Activated naive CD4-positive, alpha-beta T cell (primary cell): ENCODE measurements at regions not wholly inside any gene's neighbourhood (a gene's known extent, or its start where the extent isn't known, plus 50 kb on each side); places are given as distances from the start of the nearest gene placed in this dataset.

ENCODE experiments used
- DNase-seq, 4 experiments: peaks; one replicate each; lab custom pipeline; 2025; lab: John Stamatoyannopoulos, UW

GRCh38 chr14:53896726-53897125 lies 59.9 kb downstream of the BMP4 start:
- DNase-seq: no peak

GRCh38 chr14:53894456-53894855 lies 62.2 kb downstream of the BMP4 start:
- no peak for DNase-seq

GRCh38 chr14:53893374-53893773 lies 63.3 kb downstream of the BMP4 start:
- no peak for DNase-seq

GRCh38 chr14:53890611-53891101 lies 66.0 kb downstream of the BMP4 start:
- DNase-seq: no peak

GRCh38 chr14:53888535-53889386 lies 67.9 kb downstream of the BMP4 start:
- no peak for DNase-seq

GRCh38 chr14:53885136-53885640 lies 71.4 kb downstream of the BMP4 start:
- DNase-seq: no peak

- DNase-seq: no peak
Observed at GRCh38 chr14:53884601-53885000, 72.0 kb downstream of the BMP4 start.

GRCh38 chr14:53883739-53884138 lies 72.9 kb downstream of the BMP4 start:
- DNase-seq: no peak

- no peak for DNase-seq
Observed at GRCh38 chr14:53882684-53883083, 73.9 kb downstream of the BMP4 start.

- DNase-seq: no peak
Observed at GRCh38 chr14:53881921-53882320, 74.7 kb downstream of the BMP4 start.

GRCh38 chr14:53881161-53881871 lies 75.3 kb downstream of the BMP4 start:
- no peak for DNase-seq

GRCh38 chr14:53880761-53881160 lies 75.9 kb downstream of the BMP4 start:
- no peak for DNase-seq

- no peak for DNase-seq
Observed at GRCh38 chr14:53879747-53880146, 76.9 kb downstream of the BMP4 start.

GRCh38 chr14:53879022-53879686 lies 77.5 kb downstream of the BMP4 start:
- no peak for DNase-seq

- no peak for DNase-seq
Observed at GRCh38 chr14:53875324-53875897, 81.2 kb downstream of the BMP4 start.

GRCh38 chr14:53874704-53875103 lies 81.9 kb downstream of the BMP4 start:
- DNase-seq: no peak

- DNase-seq: no peak
Observed at GRCh38 chr14:53872681-53873089, 83.9 kb downstream of the BMP4 start.

- DNase-seq: no peak
Observed at GRCh38 chr14:53871951-53872350, 84.7 kb downstream of the BMP4 start.

- no peak for DNase-seq
Observed at GRCh38 chr14:53871011-53871410, 85.6 kb downstream of the BMP4 start.

- no peak for DNase-seq
Observed at GRCh38 chr14:53865711-53866110, 90.9 kb downstream of the BMP4 start.

- DNase-seq: no peak
Observed at GRCh38 chr14:53861781-53862180, 94.8 kb downstream of the BMP4 start.

GRCh38 chr14:53858345-53858684 lies 98.3 kb downstream of the BMP4 start:
- no peak for DNase-seq
